ENCODE measurements at regions not wholly inside any gene's neighbourhood (a gene's known extent, or its start where the extent isn't known, plus 50 kb on each side); places are given as distances from the start of the nearest gene placed in this dataset.

DNA sequence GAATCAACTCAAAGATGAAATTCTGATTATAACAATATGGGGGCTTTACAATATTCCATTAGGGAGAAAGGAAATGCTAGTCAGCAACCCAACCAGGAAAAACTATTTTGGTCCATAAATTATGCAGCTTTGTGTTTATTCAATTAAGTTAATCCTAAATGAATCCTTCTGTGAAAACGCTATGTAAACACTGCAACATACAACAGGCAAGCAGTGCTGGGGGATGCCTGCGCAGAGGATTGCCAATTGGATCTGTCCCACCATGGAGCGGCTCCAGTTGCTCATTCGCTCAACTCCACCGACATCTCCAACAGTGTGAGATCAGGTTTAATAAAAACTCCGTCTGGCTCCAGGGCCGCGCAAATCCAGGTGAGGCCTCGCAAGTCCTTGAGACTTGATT lies 290.5 kb upstream of the VEPH1 start:
- intact Hi-C loops (cut with micrococcal nuclease) = no loop called here
- BruUV-seq (replicated peaks) = no TSS peak
- Histone ChIP-seq H3K4me2 (ENCODE audit: insufficient read depth, low read length) (no peak overlapping the region), H3K27ac (ENCODE audit: extremely low read depth, low read depth, low read length) (no peak overlapping the region), H3K4me3 (no peak overlapping the region), H3K4me1 (replicated peaks in 1 of 2; ENCODE audit: control insufficient read depth in 2 of 2, insufficient read depth in 2 of 2, low read length in 2 of 2) (no peaks in the 10 kb centered on the region), H3K9me1 (ENCODE audit: control insufficient read depth, insufficient read depth, low read length) (no peaks in the 10 kb centered on the region), H2AFZ (ENCODE audit: low read depth, low read length) (no peak overlapping the region), H3K27me3 (ENCODE audit: control insufficient read depth in 2 of 2, insufficient read depth in 2 of 2, low read length in 2 of 2) (no peaks in the 10 kb centered on the region), H3K79me2 (ENCODE audit: control insufficient read depth, insufficient read depth, low read length) (no peaks in the 10 kb centered on the region), H3K9me3 (replicated peaks; ENCODE audit: control insufficient read depth, insufficient read depth, low read depth, low read length) (no peaks in the 10 kb centered on the region), H3K9ac (ENCODE audit: insufficient read depth in 1 of 2, low read depth in 2 of 2, low read length in 2 of 2) (no peak overlapping the region), H4K20me1 (replicated peaks; ENCODE audit: control insufficient read depth, insufficient read depth, low read length) (no peaks in the 10 kb centered on the region), H3K36me3 (ENCODE audit: control insufficient read depth, insufficient read depth, low read length) (no peaks in the 10 kb centered on the region)
- under 1% methylated on average over 9 of the region's 9 CpGs for WGBS (ENCODE audit: insufficient coverage, low coverage, missing lambda C conversion rate)
- no peak for DNase-seq (ENCODE audit: extremely low read depth in 1 of 4, low spot score in 3 of 4)
- no peak for ATAC-seq
- POLR2A ChIA-PET = no interaction called here
- TF ChIP-seq CCAR2 (IDR thresholded peaks at IDR 0.05; ENCODE audit: low read depth, low read length) (no peak), NCOA1 (IDR thresholded peaks at IDR 0.05; ENCODE audit: low read depth) (no peak), ERF (CRISPR knock-in tag; IDR thresholded peaks at IDR 0.05) (no peak), MAFG (tag; conservative IDR thresholded peaks at IDR 0.05) (no peak), ELF4 (CRISPR knock-in tag; IDR thresholded peaks at IDR 0.05) (no peak), ZKSCAN3 (CRISPR knock-in tag; IDR thresholded peaks at IDR 0.05) (no peak), XRCC3 (IDR thresholded peaks at IDR 0.05) (no peak), NCOR1 (IDR thresholded peaks at IDR 0.05) (no peak), TBP (optimal IDR thresholded peaks at IDR 0.05; ENCODE audit: low read depth, low read length) (no peak), FOSL1 (tag; conservative IDR thresholded peaks at IDR 0.05) (no peak), GATAD2A (IDR thresholded peaks at IDR 0.05) (no peak), HMGN3 (IDR thresholded peaks at IDR 0.05; ENCODE audit: borderline replicate concordance, extremely low read depth, insufficient read length, low read depth, low read length) (no peak), GABPB2 (CRISPR knock-in tag; conservative IDR thresholded peaks at IDR 0.05) (no peak), XRCC5 (IDR thresholded peaks at IDR 0.05; ENCODE audit: low read depth, low read length) (no peak), LEF1 (IDR thresholded peaks at IDR 0.05) (no peak), ARHGAP35 (IDR thresholded peaks at IDR 0.05; ENCODE audit: partially characterized antibody) (no peak)
- TF ChIP-seq, protein P1, sequence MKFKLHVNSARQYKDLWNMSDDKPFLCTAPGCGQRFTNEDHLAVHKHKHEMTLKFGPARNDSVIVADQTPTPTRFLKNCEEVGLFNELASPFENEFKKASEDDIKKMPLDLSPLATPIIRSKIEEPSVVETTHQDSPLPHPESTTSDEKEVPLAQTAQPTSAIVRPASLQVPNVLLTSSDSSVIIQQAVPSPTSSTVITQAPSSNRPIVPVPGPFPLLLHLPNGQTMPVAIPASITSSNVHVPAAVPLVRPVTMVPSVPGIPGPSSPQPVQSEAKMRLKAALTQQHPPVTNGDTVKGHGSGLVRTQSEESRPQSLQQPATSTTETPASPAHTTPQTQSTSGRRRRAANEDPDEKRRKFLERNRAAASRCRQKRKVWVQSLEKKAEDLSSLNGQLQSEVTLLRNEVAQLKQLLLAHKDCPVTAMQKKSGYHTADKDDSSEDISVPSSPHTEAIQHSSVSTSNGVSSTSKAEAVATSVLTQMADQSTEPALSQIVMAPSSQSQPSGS (CRISPR knock-in tag; IDR thresholded peaks at IDR 0.05) = no peak
- TF ChIP-seq, protein P2, sequence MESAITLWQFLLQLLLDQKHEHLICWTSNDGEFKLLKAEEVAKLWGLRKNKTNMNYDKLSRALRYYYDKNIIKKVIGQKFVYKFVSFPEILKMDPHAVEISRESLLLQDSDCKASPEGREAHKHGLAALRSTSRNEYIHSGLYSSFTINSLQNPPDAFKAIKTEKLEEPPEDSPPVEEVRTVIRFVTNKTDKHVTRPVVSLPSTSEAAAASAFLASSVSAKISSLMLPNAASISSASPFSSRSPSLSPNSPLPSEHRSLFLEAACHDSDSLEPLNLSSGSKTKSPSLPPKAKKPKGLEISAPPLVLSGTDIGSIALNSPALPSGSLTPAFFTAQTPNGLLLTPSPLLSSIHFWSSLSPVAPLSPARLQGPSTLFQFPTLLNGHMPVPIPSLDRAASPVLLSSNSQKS (CRISPR knock-in tag; IDR thresholded peaks at IDR 0.05) = no peak
- TF ChIP-seq, protein P3, sequence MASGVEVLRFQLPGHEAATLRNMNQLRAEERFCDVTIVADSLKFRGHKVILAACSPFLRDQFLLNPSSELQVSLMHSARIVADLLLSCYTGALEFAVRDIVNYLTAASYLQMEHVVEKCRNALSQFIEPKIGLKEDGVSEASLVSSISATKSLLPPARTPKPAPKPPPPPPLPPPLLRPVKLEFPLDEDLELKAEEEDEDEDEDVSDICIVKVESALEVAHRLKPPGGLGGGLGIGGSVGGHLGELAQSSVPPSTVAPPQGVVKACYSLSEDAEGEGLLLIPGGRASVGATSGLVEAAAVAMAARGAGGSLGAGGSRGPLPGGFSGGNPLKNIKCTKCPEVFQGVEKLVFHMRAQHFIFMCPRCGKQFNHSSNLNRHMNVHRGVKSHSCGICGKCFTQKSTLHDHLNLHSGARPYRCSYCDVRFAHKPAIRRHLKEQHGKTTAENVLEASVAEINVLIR (CRISPR knock-in tag; IDR thresholded peaks at IDR 0.05) = no peak
- no peak for FAIRE-seq
- in situ Hi-C loops (cut with MboI) = no loop called here
- CTCF ChIA-PET (ENCODE audit: low intra/inter-chr PET ratio) = no interaction called here
